Natural killer cell (primary cell): ENCODE measurements at regions not wholly inside any gene's neighbourhood (a gene's known extent, or its start where the extent isn't known, plus 50 kb on each side); places are given as distances from the start of the nearest gene placed in this dataset.

Source experiments
- ATAC-seq, 3 donors: fragments of 150-1000 bp in 2 of 3; fragments of 200-7000 bp in 1 of 3; cut with Tn5 transposase; 1 replicate in 1 of 3; 2 replicates in 2 of 3; pipeline ENCODE4 v1.10.0; 2021; ENCODE audit warnings: mild to moderate bottlenecking in 2 of 3, moderate library complexity in 2 of 3
- DNase-seq, 2 donors: peaks; one replicate each; pipeline versions ENCODE4 v3.0.0 to v3.0.0-alpha.2; 2013 to 2021; ENCODE audit warnings: mixed read lengths in 1 of 2
- H3K27ac ChIP-seq: one replicate; pipeline ENCODE4 v1.5.1; 2013; ENCODE audit warnings: mild to moderate bottlenecking, low read length
- H3K27me3 ChIP-seq: one replicate; pipeline ENCODE4 v1.6.1; 2013; ENCODE audit warnings: low read length; ENCODE audit not compliant: control insufficient read depth, insufficient read depth
- H3K36me3 ChIP-seq: one replicate; pipeline ENCODE4 v1.6.1; 2013; ENCODE audit warnings: low read length; ENCODE audit not compliant: control insufficient read depth, insufficient read depth
- H3K4me1 ChIP-seq: one replicate; pipeline ENCODE4 v1.6.1; 2013; ENCODE audit warnings: low read length; ENCODE audit not compliant: control insufficient read depth, insufficient read depth
- H3K4me3 ChIP-seq: one replicate; pipeline ENCODE4 v1.5.1; 2013; ENCODE audit warnings: low read length
- H3K9me3 ChIP-seq: one replicate; pipeline ENCODE4 v1.6.1; 2013; ENCODE audit warnings: low read length; ENCODE audit not compliant: control insufficient read depth, insufficient read depth
- H3K27ac Mint-ChIP-seq, 2 donors: one replicate each; pipeline ENCODE4 v1.8.0; 2022; ENCODE audit warnings: mild to moderate bottlenecking in 2 of 2, mixed read lengths in 2 of 2, moderate library complexity in 1 of 2
- H3K27me3 Mint-ChIP-seq, 2 donors: one replicate each; pipeline ENCODE4 v1.8.0; 2022; ENCODE audit warnings: low read depth in 2 of 2, mixed read lengths in 2 of 2
- H3K36me3 Mint-ChIP-seq: one replicate; pipeline ENCODE4 v1.8.0; 2022; ENCODE audit warnings: mixed read lengths
- H3K4me1 Mint-ChIP-seq, 2 donors: one replicate each; pipeline ENCODE4 v1.8.0; 2022; ENCODE audit warnings: mixed read lengths in 2 of 2
- H3K4me3 Mint-ChIP-seq: one replicate; pipeline ENCODE4 v1.8.0; 2022; ENCODE audit warnings: mild to moderate bottlenecking, moderate library complexity, mixed read lengths
- H3K9me3 Mint-ChIP-seq, 2 donors: one replicate each; pipeline ENCODE4 v1.8.0; 2022; ENCODE audit warnings: mixed read lengths in 2 of 2
- CTCF ChIP-seq: fragments of 200-600 bp; IDR thresholded peaks from one replicate; pipeline ENCODE4 v1.8.0; 2022; ENCODE audit warnings: antibody characterized with exemption
- WGBS: methylation state at CpG from one replicate; pipeline ENCODE4 v1.1.7; 2013; ENCODE audit warnings: missing lambda C conversion rate; ENCODE audit not compliant: insufficient coverage; 5-methylcytosine and 5-hydroxymethylcytosine counted together
- intact Hi-C: fragments of 100-400 bp; cut with micrococcal nuclease; formaldehyde crosslinking; loops from one replicate; pipeline ENCODE4 v1.14.2; 2022

GRCh38 chr3:67981077-67981476 is 326.7 kb upstream of the SUCLG2 start:
- Histone ChIP-seq H3K27ac (no peak overlapping the region), H3K36me3 (no peaks in the 10 kb centered on the region), H3K4me1 (no peaks in the 10 kb centered on the region), H3K9me3 (no peaks in the 10 kb centered on the region), H3K27me3 (no peaks in the 10 kb centered on the region), H3K4me3 (no peak overlapping the region)
- intact Hi-C loops = no loop called here
- H3K27ac Mint-ChIP-seq = no peak overlapping the region
- H3K9me3 Mint-ChIP-seq = peaks cover 0 to 2% of the 10 kb centered on the region in 2 donors
- H3K4me1 Mint-ChIP-seq = no peaks in the 10 kb centered on the region
- no peak overlapping the region for H3K4me3 Mint-ChIP-seq
- no peaks in the 10 kb centered on the region for H3K27me3 Mint-ChIP-seq
- ATAC-seq (no peak), DNase-seq (no peak)
- WGBS = 97% methylated on average over 3 of the region's 3 CpGs
- H3K36me3 Mint-ChIP-seq = no peaks in the 10 kb centered on the region
- no peak for TF ChIP-seq CTCF

- Mint-ChIP-seq H3K9me3 (peaks cover 0 to 2% of the 10 kb centered on the region in 2 donors), H3K4me1 (no peaks in the 10 kb centered on the region), H3K27ac (no peak overlapping the region), H3K4me3 (no peak overlapping the region), H3K36me3 (no peaks in the 10 kb centered on the region), H3K27me3 (no peaks in the 10 kb centered on the region)
- H3K9me3 ChIP-seq = no peaks in the 10 kb centered on the region
- no peak for TF ChIP-seq CTCF
- H3K36me3 ChIP-seq = no peaks in the 10 kb centered on the region
- H3K4me1 ChIP-seq = no peaks in the 10 kb centered on the region
- H3K27ac ChIP-seq = no peak overlapping the region
- intact Hi-C loops = no loop called here
- H3K4me3 ChIP-seq = no peak overlapping the region
- ATAC-seq (no peak), DNase-seq (no peak)
- H3K27me3 ChIP-seq = no peaks in the 10 kb centered on the region
These were observed 324.9 kb upstream of the SUCLG2 start for GRCh38 chr3:67979342-67979741.

GRCh38 chr3:67977762-67978161 is 323.4 kb upstream of the SUCLG2 start:
- H3K36me3 ChIP-seq = no peaks in the 10 kb centered on the region
- intact Hi-C loops = no loop called here
- H3K9me3 ChIP-seq = no peaks in the 10 kb centered on the region
- WGBS = 86% methylated on average over 2 of the region's 2 CpGs
- DNase-seq (no peak), ATAC-seq (no peak)
- TF ChIP-seq CTCF = no peak
- Mint-ChIP-seq H3K4me3 (no peak overlapping the region), H3K4me1 (no peaks in the 10 kb centered on the region), H3K9me3 (peaks cover 0 to 5% of the 10 kb centered on the region in 2 donors), H3K27me3 (no peaks in the 10 kb centered on the region), H3K36me3 (no peaks in the 10 kb centered on the region), H3K27ac (no peak overlapping the region)
- H3K27ac ChIP-seq = no peak overlapping the region
- no peaks in the 10 kb centered on the region for H3K27me3 ChIP-seq
- H3K4me1 ChIP-seq = no peaks in the 10 kb centered on the region
- no peak overlapping the region for H3K4me3 ChIP-seq

GRCh38 chr3:67976663-67977062 is 322.3 kb upstream of the SUCLG2 start:
- no CpG with 5 or more reads among the region's 2 CpGs for WGBS
- H3K4me1 Mint-ChIP-seq = no peaks in the 10 kb centered on the region
- H3K4me3 Mint-ChIP-seq = no peak overlapping the region
- no peaks in the 10 kb centered on the region for H3K36me3 Mint-ChIP-seq
- Histone ChIP-seq H3K36me3 (no peaks in the 10 kb centered on the region), H3K27me3 (no peaks in the 10 kb centered on the region), H3K27ac (no peak overlapping the region), H3K4me3 (no peak overlapping the region), H3K9me3 (no peaks in the 10 kb centered on the region), H3K4me1 (no peaks in the 10 kb centered on the region)
- no peak for ATAC-seq
- H3K27me3 Mint-ChIP-seq = no peaks in the 10 kb centered on the region
- TF ChIP-seq CTCF = no peak
- no peak for DNase-seq
- intact Hi-C loops = no loop called here
- no peak overlapping the region for H3K27ac Mint-ChIP-seq
- peaks cover 0 to 5% of the 10 kb centered on the region in 2 donors for H3K9me3 Mint-ChIP-seq
